ENCODE measurements at regions not wholly inside any gene's neighbourhood (a gene's known extent, or its start where the extent isn't known, plus 50 kb on each side); places are given as distances from the start of the nearest gene placed in this dataset.
A peak's percentile ranks its signal among the peaks of the same experiment; 100 is the strongest.

- Histone ChIP-seq H3K27ac (ENCODE audit: low read depth in 2 of 2, low read length in 2 of 2) (no peak overlapping the region), H3K4me3 (ENCODE audit: low read length in 3 of 3) (peak overlapping the region in 1 of 3 donors; percentile 29), H3K36me3 (ENCODE audit: control insufficient read depth in 2 of 3, insufficient read depth in 3 of 3, low read length in 3 of 3) (no peaks in the 10 kb centered on the region), H3K9me3 (ENCODE audit: control insufficient read depth in 2 of 3, insufficient read depth in 1 of 3, low read length in 3 of 3) (no peaks in the 10 kb centered on the region), H3K4me1 (ENCODE audit: control insufficient read depth in 2 of 3, insufficient read depth in 2 of 3, low read depth in 1 of 3, low read length in 3 of 3) (peaks cover 0 to 4% (median 2%) of the 10 kb centered on the region in 3 donors), H3K9ac (ENCODE audit: low read length in 3 of 3) (no peak overlapping the region), H3K27me3 (ENCODE audit: control insufficient read depth, insufficient read depth, low read length) (peaks cover 11% of the 10 kb centered on the region)
- no peak for TF ChIP-seq CTCF (IDR thresholded peaks at IDR 0.05; ENCODE audit: borderline replicate concordance, extremely low read depth, insufficient read depth)
- FAIRE-seq (no peak), DNase-seq (peak; percentile 36 to 66 (median 53))
- intact Hi-C loops (cut with DNase I), result no loop called here
Measured at GRCh38 chr7:115477193-115477651, 553.3 kb downstream of the TFEC start.

DNA sequence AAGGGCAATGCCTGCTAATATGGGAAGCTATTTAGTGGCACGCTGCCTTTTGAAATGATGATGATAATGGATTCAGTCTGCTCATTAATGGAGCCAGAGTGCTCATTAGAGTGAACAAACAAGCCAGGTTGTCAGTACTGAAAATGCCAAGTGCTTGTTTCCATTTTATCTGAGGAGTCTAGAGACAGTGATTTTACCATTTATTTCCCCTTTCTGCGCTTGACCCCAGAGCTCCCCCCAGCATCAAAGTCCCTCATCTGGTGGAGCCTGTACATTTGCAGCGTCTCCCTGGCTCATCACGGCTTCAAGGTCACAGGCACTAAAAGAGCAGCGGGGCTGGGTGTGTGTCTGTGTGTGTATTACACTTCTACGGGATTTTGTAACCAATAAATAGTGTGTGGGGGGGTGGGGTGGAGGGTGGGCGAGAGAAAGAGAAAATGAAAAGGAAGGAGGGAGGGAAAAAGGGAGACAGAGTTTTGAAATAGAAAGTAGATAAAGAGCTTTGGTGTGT, 553.8 kb downstream of the TFEC start:
- intact Hi-C loops (cut with DNase I), result no loop called here
- TF ChIP-seq CTCF (IDR thresholded peaks at IDR 0.05; ENCODE audit: borderline replicate concordance, extremely low read depth, insufficient read depth), result no peak
- Histone ChIP-seq H3K4me1 (ENCODE audit: control insufficient read depth in 2 of 3, insufficient read depth in 2 of 3, low read depth in 1 of 3, low read length in 3 of 3) (peaks cover 0 to 4% (median 2%) of the 10 kb centered on the region in 3 donors), H3K4me3 (ENCODE audit: low read length in 3 of 3) (peak overlapping the region in 1 of 3 donors; percentile 29), H3K36me3 (ENCODE audit: control insufficient read depth in 2 of 3, insufficient read depth in 3 of 3, low read length in 3 of 3) (no peaks in the 10 kb centered on the region), H3K9me3 (ENCODE audit: control insufficient read depth in 2 of 3, insufficient read depth in 1 of 3, low read length in 3 of 3) (no peaks in the 10 kb centered on the region), H3K9ac (ENCODE audit: low read length in 3 of 3) (no peak overlapping the region), H3K27me3 (ENCODE audit: control insufficient read depth, insufficient read depth, low read length) (peaks cover 11% of the 10 kb centered on the region), H3K27ac (ENCODE audit: low read depth in 2 of 2, low read length in 2 of 2) (no peak overlapping the region)
- DNase-seq (peak in 3 of 5 donors; percentile 17 to 34 (median 33)), FAIRE-seq (no peak)

- Histone ChIP-seq H3K4me3 (ENCODE audit: low read length in 3 of 3) (no peak overlapping the region), H3K36me3 (ENCODE audit: control insufficient read depth in 2 of 3, insufficient read depth in 3 of 3, low read length in 3 of 3) (no peaks in the 10 kb centered on the region), H3K9me3 (ENCODE audit: control insufficient read depth in 2 of 3, insufficient read depth in 1 of 3, low read length in 3 of 3) (no peaks in the 10 kb centered on the region), H3K27me3 (ENCODE audit: control insufficient read depth, insufficient read depth, low read length) (peaks cover 11% of the 10 kb centered on the region), H3K27ac (ENCODE audit: low read depth in 2 of 2, low read length in 2 of 2) (no peak overlapping the region), H3K4me1 (ENCODE audit: control insufficient read depth in 2 of 3, insufficient read depth in 2 of 3, low read depth in 1 of 3, low read length in 3 of 3) (peaks cover 0 to 4% (median 2%) of the 10 kb centered on the region in 3 donors), H3K9ac (ENCODE audit: low read length in 3 of 3) (no peak overlapping the region)
- FAIRE-seq (no peak), DNase-seq (peak in 2 of 5 donors; percentile 20 to 31)
- intact Hi-C loops (cut with DNase I), result no loop called here
- TF ChIP-seq CTCF (IDR thresholded peaks at IDR 0.05; ENCODE audit: borderline replicate concordance, extremely low read depth, insufficient read depth), result no peak
Measured at GRCh38 chr7:115475761-115476385, 554.0 kb downstream of the MDFIC start.
